HCT116 (cell line): ENCODE measurements at regions not wholly inside any gene's neighbourhood (a gene's known extent, or its start where the extent isn't known, plus 50 kb on each side); places are given as distances from the start of the nearest gene placed in this dataset.

Experiments used
- CTCF ChIP-seq, 3 experiments: fragments of 200-600 bp in 1 of 3; sonication (generic) in 1 of 3; IDR thresholded peaks in 2 of 3; conservative IDR thresholded peaks in 1 of 3; 2 replicates each; pipeline ENCODE4 v1.5.1; 2012 to 2017; ENCODE audit warnings: low read depth in 2 of 3, low read length in 2 of 3, antibody characterized with exemption in 1 of 3, borderline replicate concordance in 1 of 3, control low read depth in 1 of 3, mild to moderate bottlenecking in 1 of 3, mixed read lengths in 1 of 3, mixed run types in 1 of 3, moderate library complexity in 1 of 3; ENCODE audit not compliant: insufficient read depth in 1 of 3
- EZH2 ChIP-seq: fragments of 200-600 bp; sonication (generic); IDR thresholded peaks from 2 replicates; pipeline ENCODE4 v1.6.1; 2017; ENCODE audit warnings: antibody characterized with exemption, mixed run types
- POLR2A ChIP-seq: IDR thresholded peaks from 2 replicates; pipeline ENCODE4 v1.7.0; 2011; ENCODE audit warnings: borderline replicate concordance; ENCODE audit not compliant: insufficient read depth, insufficient read length; ENCODE audit errors: extremely low read depth
- RAD21 ChIP-seq: IDR thresholded peaks from 2 replicates; pipeline ENCODE4 v1.6.1; 2012; ENCODE audit warnings: low read depth, mild to moderate bottlenecking
- ZBTB33 ChIP-seq: IDR thresholded peaks from 2 replicates; pipeline ENCODE4 v1.6.1; 2011; ENCODE audit warnings: mild to moderate bottlenecking, low read length, moderate library complexity; ENCODE audit not compliant: insufficient replicate concordance; ENCODE audit errors: extremely low read depth

GRCh38 chr10:106011250-106011649, 1153.3 kb downstream of the SORCS1 start:
- TF ChIP-seq CTCF (IDR thresholded peaks at IDR 0.05 in 2 of 3, conservative IDR thresholded peaks at IDR 0.05 in 1 of 3; ENCODE audit: borderline replicate concordance in 1 of 3, insufficient read depth in 1 of 3, low read depth in 2 of 3, low read length in 2 of 3) (no peak), ZBTB33 (no peak), EZH2 (no peak), RAD21 (no peak), POLR2A (no peak)
